ENCODE measurements at regions not wholly inside any gene's neighbourhood (a gene's known extent, or its start where the extent isn't known, plus 50 kb on each side); places are given as distances from the start of the nearest gene placed in this dataset.
"Not testable (repeated sequence)": the region's sequence is repeated elsewhere in the genome, so short reads cannot be mapped to it uniquely, and the experiment has no call there.

DNA sequence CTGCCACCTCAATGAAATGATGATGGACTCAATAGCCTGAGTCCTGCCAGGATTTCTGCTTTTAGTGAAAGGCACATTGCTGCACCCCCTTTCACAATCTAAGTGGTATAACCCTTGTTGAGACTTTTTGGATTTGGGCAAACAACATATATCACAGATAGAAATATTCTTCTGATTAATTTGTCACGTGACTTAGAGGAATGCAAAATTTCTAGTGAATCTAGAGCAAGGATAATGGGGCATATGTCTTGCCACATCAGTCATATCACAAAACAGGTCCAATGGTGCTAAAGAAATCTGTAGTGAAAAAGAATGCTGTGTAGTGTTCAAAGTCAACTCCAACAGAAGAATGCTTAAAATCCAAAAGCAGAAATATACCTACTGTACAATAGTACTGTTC is 1386.3 kb downstream of the LRFN5 start:
- no peak overlapping the region for H3K4me3 ChIP-seq

DNA sequence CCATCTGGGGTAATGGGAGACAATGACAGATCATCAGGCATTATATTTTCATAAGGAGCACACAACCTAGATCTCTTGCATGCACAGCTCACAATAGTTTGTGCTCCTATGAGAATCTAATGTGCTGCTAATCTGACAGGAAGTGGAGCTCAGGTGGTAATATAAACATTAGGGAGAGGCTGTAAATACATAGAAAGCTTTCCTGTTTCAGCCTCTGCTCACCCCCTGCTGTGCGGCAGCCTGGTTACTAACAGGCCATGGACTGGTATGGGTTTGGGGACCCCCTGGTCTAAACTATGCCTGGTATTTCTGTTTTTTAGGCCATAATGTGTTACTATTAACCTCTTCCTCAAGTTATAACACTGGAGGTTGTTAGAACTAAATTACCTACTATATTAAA is 1373.7 kb downstream of the LRFN5 start:
- TF ChIP-seq POLR2A (IDR thresholded peaks at IDR 0.05) = no peak
- TF ChIP-seq POLR2AphosphoS5 (IDR thresholded peaks at IDR 0.05) = no peak
- TF ChIP-seq, protein P1, sequence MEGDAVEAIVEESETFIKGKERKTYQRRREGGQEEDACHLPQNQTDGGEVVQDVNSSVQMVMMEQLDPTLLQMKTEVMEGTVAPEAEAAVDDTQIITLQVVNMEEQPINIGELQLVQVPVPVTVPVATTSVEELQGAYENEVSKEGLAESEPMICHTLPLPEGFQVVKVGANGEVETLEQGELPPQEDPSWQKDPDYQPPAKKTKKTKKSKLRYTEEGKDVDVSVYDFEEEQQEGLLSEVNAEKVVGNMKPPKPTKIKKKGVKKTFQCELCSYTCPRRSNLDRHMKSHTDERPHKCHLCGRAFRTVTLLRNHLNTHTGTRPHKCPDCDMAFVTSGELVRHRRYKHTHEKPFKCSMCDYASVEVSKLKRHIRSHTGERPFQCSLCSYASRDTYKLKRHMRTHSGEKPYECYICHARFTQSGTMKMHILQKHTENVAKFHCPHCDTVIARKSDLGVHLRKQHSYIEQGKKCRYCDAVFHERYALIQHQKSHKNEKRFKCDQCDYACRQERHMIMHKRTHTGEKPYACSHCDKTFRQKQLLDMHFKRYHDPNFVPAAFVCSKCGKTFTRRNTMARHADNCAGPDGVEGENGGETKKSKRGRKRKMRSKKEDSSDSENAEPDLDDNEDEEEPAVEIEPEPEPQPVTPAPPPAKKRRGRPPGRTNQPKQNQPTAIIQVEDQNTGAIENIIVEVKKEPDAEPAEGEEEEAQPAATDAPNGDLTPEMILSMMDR (IDR thresholded peaks at IDR 0.05 in 8 of 11, conservative IDR thresholded peaks at IDR 0.05 in 3 of 11) = no peak
- WGBS, 5 donors = 76 to 97% (median 88%) methylated on average over 1 of the region's 1 CpG
- DNase-seq = no peak
- no peak overlapping the region for H3K4me3 ChIP-seq
- no peak overlapping the region for H3K27ac ChIP-seq
- intact Hi-C loops (cut with DNase I; ENCODE audit: low total_unique reads) = no loop called here
- H3K36me3 ChIP-seq = no peaks in the 10 kb centered on the region
- no peaks in the 10 kb centered on the region for H3K4me1 ChIP-seq
- H3K27me3 ChIP-seq (replicated peaks in 1 of 7) = no peaks in the 10 kb centered on the region
- peaks cover 0 to 13% (median under 1%) of the 10 kb centered on the region in 8 donors for H3K9me3 ChIP-seq

More for the DNA sequence above, 1386.3 kb downstream of the LRFN5 start:
- Histone ChIP-seq H3K4me1 (no peaks in the 10 kb centered on the region), H3K36me3 (no peaks in the 10 kb centered on the region), H3K27me3 (replicated peaks in 1 of 7) (no peaks in the 10 kb centered on the region), H3K27ac (no peak overlapping the region), H3K9me3 (peaks cover 0 to 8% (median 2%) of the 10 kb centered on the region in 8 donors)
- intact Hi-C loops (cut with DNase I; ENCODE audit: low total_unique reads) = no loop called here
- TF ChIP-seq, protein P1 (IDR thresholded peaks at IDR 0.05 in 8 of 11, conservative IDR thresholded peaks at IDR 0.05 in 3 of 11) = no peak
- TF ChIP-seq POLR2A (IDR thresholded peaks at IDR 0.05) (no peak), POLR2AphosphoS5 (IDR thresholded peaks at IDR 0.05) (no peak)
- WGBS, 5 donors = 65 to 84% (median 76%) methylated on average over 1 of the region's 1 CpG
- no peak for DNase-seq

DNA sequence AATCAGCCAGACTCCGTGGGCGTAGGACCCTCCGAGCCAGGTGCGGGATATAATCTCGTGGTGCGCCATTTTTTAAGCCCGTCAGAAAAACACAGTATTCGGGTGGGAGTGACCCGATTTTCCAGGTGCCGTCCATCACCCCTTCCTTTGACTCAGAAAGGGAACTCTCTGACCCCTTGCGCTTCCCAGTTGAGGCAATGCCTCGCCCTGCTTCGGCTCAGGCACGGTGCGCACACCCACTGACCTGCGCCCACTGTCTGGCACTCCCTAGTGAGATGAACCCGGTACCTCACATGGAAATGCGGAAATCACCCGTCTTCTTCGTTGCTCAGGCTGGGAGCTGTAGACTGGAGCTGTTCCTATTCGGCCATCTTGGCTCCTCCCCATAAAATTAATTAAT is 1366.5 kb downstream of the LRFN5 start:
- H3K4me3 ChIP-seq; H3K9me3 ChIP-seq; H3K4me1 ChIP-seq; H3K27ac ChIP-seq; DNase-seq; intact Hi-C loops (cut with DNase I; ENCODE audit: low total_unique reads); H3K36me3 ChIP-seq; H3K27me3 ChIP-seq (replicated peaks in 1 of 7): not testable (repeated sequence)
- 86 to 94% (median 89%) methylated on average over 7 to 21 of the region's 21 CpGs for WGBS, 5 donors

DNA sequence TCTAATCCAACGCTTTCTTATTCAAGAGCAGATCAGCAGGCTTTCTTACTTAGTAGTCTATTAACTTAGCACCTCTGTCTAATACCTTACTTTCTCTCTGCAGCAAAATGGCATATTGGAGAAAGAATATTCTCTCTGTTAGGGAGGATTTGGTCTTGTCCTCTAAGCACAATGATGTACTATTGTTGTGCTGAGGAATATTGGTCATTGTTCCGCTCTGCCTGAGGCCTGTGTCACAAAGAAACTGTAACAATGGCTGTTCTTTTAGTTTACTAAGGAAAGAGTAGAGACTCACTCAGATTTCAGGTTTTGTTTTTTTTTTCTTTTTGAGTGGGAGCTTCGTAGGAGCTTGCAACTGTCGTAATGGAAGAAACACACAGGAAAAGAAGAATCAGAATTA is 1358.8 kb downstream of the LRFN5 start:
- 80 to 89% (median 83%) methylated on average over 4 of the region's 4 CpGs for WGBS, 5 donors
- H3K27ac ChIP-seq = no peak overlapping the region
- TF ChIP-seq POLR2A (IDR thresholded peaks at IDR 0.05) (no peak), POLR2AphosphoS5 (IDR thresholded peaks at IDR 0.05) (no peak)
- TF ChIP-seq, protein P1 (IDR thresholded peaks at IDR 0.05 in 8 of 11, conservative IDR thresholded peaks at IDR 0.05 in 3 of 11) = no peak
- no peak overlapping the region for H3K4me3 ChIP-seq
- no peaks in the 10 kb centered on the region for H3K4me1 ChIP-seq
- H3K36me3 ChIP-seq = no peaks in the 10 kb centered on the region
- intact Hi-C loops (cut with DNase I; ENCODE audit: low total_unique reads) = no loop called here
- H3K9me3 ChIP-seq = peaks cover 0 to 3% (median 0%) of the 10 kb centered on the region in 8 donors
- no peak for DNase-seq
- no peaks in the 10 kb centered on the region for H3K27me3 ChIP-seq (replicated peaks in 1 of 7)

DNA sequence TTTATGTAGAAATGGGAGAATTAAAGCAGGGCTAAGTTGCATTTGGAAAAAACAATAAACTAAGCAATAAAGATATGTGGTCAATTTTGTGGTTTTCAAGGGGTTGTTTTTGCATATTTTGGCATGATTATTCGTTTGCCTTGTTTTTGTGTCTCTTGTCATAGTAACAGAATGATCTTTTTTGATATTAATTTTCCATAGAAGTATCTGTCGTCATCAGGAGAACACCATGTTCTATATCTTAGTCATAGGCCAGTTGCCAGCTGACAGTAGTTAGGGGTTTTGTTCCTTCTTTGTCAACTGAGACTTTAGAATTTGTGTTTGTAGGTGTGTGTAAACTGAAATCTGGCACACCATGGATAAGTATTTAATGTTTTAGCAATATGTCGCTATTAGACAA is 1354.8 kb downstream of the LRFN5 start:
- Histone ChIP-seq H3K4me3 (no peak overlapping the region), H3K27me3 (replicated peaks in 1 of 7) (no peaks in the 10 kb centered on the region), H3K4me1 (no peaks in the 10 kb centered on the region), H3K9me3 (peaks cover 0 to 10% (median 0%) of the 10 kb centered on the region in 8 donors), H3K27ac (no peak overlapping the region), H3K36me3 (no peaks in the 10 kb centered on the region)
- no peak for DNase-seq
- no peak for TF ChIP-seq POLR2AphosphoS5 (IDR thresholded peaks at IDR 0.05)
- TF ChIP-seq, protein P1 (IDR thresholded peaks at IDR 0.05 in 8 of 11, conservative IDR thresholded peaks at IDR 0.05 in 3 of 11) = no peak
- TF ChIP-seq POLR2A (IDR thresholded peaks at IDR 0.05) = no peak
- WGBS, 5 donors = 61 to 75% (median 72%) methylated on average over 3 of the region's 3 CpGs
- intact Hi-C loops (cut with DNase I; ENCODE audit: low total_unique reads) = no loop called here

Data from spleen (tissue), 11 donors.